NOMO-1 treated with DMSO at 0.1 percent for 48 hours (cell line): ENCODE measurements at regions not wholly inside any gene's neighbourhood (a gene's known extent, or its start where the extent isn't known, plus 50 kb on each side); places are given as distances from the start of the nearest gene placed in this dataset.
"Not testable (repeated sequence)": the region's sequence is repeated elsewhere in the genome, so short reads cannot be mapped to it uniquely, and the experiment has no call there.

ENCODE experiments used
- DNase-seq: peaks from one replicate; lab custom pipeline; 2025; ENCODE audit not compliant: unreplicated experiment; lab: John Stamatoyannopoulos, UW

DNA sequence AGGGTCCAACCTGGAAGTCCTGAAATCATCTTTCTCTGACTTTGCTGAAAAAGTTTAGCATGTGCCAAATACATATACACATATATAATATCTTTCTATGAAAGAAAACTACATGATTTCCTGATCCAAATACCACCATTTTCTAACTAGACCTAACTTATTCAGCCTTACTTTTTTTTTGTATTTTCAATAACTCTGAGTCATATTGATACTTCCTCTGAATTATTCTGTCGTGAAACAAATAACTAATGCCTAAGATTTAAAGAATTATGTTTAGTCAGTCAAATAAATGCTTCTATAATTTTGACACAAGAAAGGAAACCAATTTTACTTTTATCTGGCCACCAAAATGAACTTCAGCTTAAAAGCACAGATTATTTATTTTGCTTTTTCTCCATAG, 760.2 kb upstream of the GBE1 start:
- DNase-seq = no peak

DNA sequence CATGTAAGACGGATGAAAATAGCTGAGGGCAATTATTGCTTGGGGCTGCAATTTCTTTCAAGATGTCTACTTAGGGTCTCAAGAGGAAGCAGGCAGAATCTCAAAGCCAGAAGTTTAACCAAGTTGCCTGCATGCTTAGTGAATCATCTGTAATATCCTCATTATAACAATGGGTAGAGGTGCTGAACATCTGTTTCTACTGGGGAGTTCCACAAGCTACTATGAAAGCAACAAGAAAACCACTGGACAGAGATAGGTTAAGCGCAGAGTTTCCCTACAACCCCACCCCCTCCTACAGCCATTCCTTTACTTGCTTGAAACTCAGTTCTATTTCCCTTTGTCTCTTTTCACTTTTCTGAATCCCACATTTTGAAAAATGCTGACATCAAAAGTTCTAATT, 759.4 kb upstream of the GBE1 start:
- DNase-seq = no peak

DNA sequence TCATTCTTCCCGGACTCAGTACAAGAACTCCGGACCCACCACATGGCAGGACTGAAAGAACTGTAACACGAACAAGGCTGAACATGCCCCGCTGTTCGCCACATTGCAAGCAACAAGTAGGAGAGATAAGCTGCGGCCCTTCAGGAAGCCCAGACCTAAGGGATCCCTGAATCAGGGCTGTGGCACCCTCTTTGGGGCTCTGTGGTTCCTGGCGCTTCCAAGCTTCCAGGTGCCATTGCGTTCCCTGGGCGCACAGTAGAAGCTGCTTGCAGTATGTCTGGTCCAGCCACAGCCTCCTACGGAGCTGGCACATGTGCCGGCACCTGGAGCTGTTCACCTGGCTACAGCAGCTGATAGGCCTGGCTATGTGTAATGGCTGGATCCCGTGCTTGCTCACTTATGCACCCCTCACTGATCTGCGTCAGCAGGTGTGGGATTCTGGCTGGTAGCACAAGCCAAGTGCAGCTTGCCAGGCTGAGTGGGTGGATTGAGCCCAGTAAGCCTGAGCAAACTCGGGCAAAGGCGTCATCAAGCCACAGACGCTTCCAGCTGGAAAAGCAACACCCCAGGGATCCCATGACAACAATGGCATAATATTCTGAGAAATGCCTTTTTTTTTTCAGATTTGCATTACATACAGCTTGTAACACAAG, 748.6 kb upstream of the GBE1 start:
- no peak for DNase-seq

DNA sequence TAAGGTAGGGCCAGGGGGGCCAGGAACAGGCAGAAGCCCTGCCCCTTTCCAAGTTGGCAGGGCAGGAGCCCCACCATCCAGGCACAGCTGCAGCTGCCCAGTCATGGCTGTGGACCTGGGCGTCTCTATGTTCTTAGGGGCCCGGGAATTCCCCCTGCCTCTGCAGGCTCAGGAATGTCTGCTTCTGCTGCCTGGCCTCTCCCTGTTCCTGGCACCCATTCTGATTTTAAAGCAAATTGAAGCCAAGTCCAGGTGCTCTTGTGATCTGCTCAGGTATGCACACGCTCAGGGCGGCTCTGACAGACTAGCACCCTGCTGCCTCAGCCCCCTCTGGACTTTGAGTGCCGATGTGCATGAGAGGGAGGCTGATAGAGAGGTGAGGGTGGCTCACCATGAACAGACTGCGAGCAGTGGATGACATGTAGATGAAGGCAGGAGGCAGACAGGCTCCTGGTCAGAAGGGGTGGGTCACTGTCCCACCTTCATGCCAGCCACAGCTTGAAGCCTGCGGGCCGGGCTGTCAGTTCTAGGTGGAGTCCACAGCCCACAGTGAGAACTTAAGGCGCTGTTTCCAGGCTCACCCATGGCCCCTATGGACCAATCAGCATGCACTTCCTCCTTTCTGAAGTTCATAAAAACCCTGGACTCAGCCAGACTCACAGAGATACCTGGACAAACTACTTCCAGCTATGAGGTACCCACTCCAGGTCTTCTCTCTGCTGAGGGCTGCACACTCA, 747.8 kb upstream of the GBE1 start:
- DNase-seq = no peak

DNA sequence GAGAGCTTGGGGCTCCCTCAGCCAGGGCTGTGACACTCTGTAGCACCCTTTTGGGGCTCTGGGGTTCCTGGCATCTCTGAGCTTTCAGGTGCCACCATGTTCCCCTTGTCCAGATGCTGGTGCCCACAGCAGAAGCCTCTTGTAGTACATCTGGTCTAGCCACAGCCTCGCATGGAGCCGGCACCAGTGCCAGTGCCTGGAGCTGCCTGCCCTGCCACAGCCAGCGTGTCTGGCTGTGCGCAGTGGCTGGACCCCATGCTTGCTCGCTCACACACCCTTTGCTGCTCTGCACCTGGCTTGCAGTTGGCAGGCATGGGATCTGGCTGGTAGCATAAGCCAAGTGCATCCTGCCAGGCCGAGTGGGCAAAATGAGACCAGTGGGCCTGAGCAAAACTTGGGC, 744.8 kb upstream of the GBE1 start:
- no peak for DNase-seq

DNA sequence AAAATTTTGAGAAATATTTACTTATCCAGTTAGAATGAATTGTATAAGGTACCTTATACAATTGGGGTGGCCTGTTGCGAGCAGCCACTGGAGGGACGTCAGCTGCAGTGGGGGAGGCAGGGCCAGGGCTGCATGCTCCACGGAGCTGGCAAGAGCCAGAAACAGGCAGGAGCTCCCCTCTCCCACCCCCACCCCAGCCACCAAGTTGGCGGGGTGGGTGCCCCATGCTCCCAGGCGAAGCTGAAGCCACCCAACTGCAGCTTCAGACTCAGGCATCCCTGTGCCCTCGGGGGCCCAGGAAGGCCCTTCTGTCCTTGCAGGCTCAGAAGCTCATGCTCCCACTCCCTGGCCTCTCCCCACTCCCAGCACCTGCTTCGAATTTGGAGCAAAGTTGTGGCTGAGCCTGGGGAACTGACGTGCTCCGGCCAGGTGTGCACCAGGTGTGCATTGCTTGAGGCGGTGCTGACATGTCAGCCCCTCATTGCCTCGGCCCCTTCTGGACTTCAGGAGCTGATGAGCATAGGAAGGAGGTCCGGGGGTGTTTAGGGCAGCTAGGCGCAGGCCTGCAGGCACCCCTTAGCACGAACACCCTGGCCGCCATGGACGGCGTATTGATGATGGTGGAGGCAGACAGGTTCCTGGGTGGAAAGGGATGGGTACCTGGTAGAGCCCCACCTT, 743.8 kb upstream of the GBE1 start:
- DNase-seq = no peak

DNA sequence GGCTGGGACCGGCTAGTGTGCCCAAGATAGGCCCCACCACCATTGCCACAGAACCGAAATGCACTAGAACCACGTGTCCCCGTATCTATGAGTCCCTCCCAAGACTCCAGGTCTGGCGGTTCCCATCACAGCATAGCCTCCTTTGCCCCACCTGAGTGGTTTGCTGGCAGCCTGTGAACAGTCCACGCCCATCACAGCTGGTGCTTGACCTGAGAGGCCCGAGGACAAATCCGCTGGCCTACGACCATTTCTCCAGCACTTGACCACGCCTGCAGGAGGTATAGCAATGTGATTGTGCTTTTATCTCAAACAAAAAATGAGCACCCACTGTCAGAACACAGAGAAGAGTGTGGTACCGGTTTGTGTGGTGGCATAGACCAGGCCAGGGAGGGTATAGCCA, 736.7 kb upstream of the GBE1 start:
- no peak for DNase-seq

DNA sequence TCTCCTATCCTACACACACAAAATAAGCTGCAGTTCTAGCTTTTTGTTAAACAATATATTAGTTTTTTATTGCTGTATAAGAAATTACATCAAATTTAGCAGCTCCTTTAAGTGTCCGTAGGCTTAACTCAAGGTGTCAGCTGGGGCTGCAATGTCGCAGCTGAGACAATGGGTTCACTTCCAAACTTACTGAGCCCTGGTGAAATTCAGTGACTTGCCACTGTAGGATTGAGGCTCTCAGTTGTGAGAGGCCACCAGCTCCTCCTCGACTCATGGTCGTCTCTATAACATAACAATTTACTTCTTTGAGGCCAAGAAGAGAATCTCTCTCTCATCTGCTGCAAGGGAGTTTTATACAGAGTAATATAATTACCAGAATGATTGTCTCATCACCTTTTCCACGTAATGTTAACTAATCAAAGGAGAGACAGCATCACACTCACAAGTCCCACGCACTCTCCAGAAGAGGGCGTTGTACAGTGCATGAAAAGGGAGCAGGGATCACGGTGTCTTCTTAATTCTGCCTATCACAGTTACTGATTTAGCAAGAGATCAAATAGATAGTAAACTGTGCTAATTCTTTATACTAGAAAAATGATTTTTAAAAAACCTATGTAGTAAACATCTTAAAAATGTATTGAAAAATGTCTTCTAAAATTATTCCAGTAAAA, 735.6 kb upstream of the GBE1 start:
- DNase-seq = no peak

DNA sequence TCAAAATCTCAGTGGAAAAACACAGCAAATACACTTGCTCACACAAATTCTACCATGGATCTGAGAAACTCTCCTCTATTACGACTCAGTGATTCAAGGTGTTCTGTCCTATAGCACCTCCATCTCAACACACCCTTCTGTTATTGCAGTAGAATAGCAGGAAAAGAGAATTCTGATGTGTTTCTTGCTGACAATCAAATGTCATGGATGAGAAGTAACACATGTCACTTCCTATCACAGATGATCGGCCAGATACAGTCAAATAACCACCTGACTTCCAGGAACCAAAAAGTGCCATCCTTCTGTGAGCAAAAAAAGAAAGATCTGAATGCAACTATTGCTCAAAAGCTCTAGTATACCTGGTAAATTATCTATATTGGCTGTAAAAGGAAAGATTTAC, 734.2 kb upstream of the GBE1 start:
- no peak for DNase-seq

DNA sequence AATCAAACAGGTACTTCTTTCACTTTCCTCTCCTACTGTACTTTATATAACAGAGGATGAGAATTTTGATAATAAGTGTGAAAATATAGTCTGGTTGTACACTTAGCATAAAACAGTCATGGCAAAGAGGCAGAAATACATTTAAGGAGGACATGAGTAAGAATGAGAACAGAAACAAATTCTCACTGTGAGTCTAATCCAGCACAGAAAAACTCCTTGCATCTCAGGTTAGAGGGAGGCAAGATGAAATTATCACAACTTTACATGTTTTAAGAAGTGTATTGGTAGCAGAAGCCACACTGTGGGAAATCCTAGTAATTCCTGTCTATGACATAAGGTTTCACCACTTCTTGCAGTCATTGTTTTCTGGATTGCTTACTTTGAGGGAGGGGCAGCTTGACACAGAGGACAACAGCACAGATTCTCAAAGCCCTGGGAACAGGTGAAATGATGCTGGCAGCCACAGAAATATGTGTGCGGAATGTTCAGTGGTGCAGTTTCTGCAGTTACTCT, 733.6 kb upstream of the GBE1 start:
- no peak for DNase-seq

DNA sequence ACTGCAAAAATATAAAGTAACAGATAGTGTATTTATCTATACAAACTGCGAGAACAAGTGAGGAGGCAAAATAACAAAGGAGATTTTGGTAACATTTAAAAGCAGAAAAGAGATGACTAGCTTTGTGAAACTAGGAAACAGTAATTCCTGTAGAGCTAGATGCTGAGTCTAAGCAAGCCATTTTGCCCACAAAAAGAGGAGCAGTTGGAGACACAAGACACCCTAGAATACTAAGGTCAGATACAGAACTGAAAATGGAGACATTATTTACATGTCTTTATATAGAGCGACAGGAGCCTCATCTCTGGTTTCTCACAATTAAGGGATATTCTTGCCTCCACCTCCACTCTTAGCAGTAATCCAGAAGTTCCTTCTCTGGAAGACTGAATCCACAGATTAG, 732.4 kb upstream of the GBE1 start:
- DNase-seq = no peak

DNA sequence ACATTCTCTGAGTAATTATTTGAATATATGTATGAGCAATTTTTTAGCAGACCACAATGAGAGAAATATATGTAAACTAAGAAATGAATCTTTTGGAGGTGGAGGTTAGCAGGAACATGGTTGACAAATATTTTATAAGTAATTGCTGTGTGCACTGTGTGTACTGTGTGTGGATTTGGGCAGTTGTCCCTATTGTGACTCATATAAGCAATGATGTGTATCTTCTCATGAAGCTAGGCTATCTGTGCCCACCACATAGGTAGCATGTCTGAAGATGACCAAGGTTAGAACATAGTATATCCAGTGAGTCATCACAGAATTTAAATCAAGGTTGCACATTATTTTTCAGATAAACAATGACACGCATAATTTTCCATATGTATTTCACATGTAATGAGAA, 713.9 kb upstream of the GBE1 start:
- no peak for DNase-seq

DNA sequence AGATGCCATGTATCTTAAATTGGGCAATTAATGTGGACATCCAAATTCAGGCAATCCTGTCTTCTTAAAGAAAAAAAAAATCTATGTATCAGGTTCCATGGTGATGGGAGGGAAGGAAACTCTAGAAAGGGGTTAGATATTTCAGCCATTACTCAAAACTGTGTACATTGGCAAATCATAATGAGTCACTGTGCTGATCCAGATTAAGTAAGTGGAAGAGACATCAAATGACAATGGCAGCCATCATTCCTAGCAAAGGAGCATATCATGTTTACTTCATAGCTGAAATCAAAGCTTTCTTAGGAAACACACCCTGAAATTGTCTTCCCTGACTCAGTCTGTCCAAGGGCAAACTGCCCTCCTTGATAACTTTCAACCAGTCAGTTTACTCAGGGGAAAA, 713.3 kb upstream of the GBE1 start:
- no peak for DNase-seq

DNA sequence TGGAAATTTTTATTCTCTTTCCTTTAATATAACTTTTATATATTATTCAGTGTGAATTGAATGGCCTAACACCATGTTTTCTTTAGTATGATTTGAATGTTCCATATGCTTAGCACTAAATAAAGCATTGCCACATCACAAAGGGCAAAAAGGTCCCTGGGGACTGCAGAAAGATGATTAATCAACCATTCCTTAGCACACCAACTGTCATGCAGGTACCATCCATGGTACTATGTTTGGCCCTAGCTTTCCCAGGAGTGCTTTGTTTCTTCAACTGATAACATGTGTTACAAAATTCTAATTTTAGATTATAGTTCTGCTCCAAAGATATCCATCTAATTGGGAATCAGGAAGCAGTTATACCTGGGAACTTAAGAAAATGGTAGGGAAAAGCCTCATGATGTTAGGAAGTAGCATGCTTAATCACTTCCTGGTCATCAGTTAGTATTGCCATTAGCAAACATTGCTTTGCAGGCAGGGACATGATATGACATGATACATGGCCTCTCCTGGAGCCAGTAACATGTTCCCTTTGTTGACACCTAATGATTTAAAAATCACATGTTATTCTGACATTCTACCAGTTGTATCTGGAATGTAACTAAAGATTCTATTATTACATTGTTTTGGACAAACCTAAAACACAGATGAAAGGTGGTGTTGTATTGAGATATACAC, 712.6 kb upstream of the GBE1 start:
- DNase-seq = no peak

DNA sequence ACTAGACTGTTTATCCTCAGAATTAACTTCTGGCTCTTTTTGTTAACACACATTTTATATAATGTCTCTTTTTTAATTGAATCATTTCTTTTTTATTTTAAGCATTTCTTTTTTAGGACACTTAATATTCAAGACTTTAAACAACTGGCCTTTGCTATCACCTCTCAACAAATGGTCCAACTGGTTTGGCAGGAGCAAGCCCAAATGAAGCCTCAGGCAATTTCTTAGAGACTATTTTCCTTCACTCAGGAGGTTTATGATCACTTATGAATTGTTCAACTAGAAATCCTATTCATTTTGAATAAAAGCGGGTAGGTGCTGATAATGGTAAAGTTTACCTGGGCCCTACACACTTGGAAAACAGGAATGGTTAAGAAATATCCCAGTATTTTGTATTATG, 705.6 kb upstream of the GBE1 start:
- no peak for DNase-seq

DNA sequence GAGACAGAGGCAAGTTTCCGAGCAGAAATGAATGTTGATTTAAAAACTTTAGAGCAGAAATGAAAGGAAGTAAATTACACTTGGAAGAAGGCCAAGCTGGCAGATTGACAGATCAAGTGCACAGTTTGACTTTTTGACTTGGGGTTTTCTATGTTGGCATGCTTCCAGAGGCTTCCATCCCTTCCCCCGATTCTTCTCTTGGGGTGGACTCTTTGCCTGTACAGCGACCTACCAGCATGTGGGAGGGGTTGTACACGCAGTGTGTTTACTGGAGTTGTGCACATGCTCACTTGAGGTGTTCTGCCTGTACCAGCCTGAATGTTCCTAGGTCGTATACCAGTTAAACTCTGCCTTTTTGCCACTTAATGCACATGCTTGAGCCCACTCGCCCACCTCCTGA, 701.5 kb upstream of the GBE1 start:
- DNase-seq = no peak

DNA sequence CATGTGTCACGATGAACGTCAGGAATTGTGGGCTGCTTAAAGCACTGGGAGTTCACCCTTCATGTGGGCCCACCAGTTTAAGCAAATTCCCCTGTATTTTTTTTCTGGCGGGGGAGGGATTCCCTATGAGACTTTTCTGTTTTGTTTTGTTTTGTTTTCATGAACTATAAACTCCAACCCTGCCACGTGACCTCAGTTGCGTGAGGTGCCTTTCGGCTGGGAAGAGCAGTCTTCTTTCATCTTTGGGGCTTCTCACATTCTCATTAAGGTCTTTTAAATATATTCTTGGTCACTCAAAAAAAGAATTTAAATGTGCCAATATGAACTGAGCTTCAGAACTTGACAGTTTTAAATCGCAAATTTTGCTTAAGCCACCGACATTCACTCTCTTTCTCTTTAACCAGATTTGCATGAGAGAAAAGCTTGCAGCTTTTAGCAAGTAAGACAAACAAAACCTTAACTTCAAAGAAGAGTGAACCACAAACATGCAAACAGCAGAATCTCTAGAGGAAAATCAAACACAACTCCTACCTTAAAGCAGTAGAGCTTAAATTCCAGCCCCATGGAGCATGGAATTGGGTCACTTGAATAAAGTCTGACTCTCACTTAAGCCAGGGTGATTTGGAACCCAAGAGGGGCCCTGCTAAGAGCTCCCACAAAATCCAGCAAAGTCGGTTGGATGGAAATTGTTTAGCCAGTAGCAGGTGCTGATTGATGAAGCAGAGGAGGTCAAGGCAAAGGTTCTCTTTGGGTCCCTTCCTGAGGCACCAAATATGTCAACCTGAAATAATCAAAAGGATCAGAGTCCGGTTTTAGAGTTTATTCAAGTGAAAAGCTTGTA, 699.8 kb upstream of the GBE1 start:
- DNase-seq = no peak

DNA sequence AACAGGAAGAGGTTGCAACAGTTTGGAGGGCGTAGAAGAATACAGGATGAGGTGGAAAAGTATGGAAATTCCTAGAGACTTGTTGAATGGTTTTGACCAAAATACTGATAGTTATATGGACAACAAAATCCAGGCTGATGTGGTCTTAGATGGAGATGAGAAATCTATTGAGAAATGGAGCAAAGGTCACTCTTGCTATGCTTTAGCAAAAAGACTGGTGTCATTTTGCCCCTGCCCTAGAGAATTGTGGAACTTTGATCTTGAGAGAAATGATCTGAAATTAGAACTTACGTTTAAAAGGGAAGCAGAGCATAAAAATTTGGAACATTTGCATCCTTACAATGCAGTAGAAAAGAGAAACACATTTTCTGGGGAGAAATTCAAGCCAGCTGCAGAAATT, 686.9 kb upstream of the GBE1 start:
- DNase-seq = no peak

DNA sequence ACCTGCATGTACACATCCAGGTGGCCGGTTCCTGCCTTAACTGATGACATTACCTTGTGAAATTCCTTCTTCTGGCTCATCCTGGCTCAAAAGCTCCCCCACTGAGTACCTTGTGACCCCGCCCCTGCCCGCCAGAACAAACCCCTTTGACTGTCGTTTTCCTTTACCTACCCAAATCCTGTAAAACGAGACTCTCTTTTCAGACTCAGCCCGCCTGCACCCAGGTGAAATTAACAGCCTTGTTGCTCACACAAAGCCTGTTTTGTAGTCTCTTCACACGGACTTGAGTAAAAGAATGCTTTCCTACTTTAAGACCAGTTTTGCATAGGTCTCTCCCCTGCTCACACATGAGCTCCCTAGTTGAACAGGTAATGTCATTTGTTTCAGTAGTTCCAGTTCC, 667.4 kb upstream of the GBE1 start:
- DNase-seq = not testable (repeated sequence)

DNA sequence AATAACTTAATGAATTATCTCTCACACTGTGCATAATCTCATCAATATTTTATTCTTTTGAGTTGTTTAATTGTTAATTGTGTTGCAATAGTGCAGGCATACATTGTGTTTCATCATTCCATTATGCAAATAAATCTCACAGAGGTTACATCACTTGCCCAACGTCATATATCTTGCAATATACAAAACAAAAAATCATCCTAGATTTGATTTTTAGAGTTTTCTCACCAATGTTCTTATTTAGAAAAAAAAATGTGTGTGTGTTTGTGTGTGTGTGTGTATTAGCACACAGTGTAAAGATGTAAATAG, 662.5 kb upstream of the GBE1 start:
- no peak for DNase-seq
